ENCODE measurements at regions not wholly inside any gene's neighbourhood (a gene's known extent, or its start where the extent isn't known, plus 50 kb on each side); places are given as distances from the start of the nearest gene placed in this dataset.

DNA sequence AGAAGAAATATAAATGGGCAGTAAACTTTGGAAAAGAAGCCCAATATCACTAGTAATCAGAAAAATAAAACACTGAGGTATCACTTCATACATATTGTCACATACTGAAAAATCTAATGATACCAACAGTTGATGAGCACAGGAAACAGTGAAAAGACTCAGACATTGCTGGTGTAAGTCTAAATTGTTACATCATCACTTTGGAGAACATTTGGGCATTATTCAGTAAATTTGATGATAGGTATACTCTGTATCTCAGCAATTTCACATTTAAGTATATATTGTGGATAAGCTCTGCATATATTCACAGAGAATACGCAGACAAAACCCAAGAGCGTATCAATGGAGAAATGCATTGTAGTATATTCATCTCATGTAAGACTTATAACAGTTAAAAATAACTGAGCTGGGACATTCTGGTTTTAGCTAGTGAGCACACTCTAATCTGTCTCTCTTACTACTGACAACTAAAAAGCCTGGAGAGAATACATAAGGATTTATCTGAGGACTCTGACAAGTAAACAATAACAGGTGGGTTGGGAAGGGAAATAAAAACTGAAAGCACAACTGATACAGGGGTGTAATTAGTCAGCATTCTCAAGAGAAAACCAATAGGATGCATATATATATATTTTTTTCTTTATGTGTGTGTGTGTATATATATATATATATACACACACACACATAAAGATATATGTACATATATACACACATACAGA, 212.7 kb upstream of the JUN start:
- intact Hi-C loops (cut with DNase I) = no loop called here
- Histone ChIP-seq H3K27ac (no peak overlapping the region), H3K36me3 (no peaks in the 10 kb centered on the region), H3K27me3 (no peaks in the 10 kb centered on the region), H3K4me3 (replicated peaks in 1 of 3) (no peak overlapping the region), H3K4me1 (no peaks in the 10 kb centered on the region), H3K9me3 (no peaks in the 10 kb centered on the region)
- no peak for DNase-seq
- TF ChIP-seq POLR2A (IDR thresholded peaks at IDR 0.05) = no peak
- TF ChIP-seq, protein P1, sequence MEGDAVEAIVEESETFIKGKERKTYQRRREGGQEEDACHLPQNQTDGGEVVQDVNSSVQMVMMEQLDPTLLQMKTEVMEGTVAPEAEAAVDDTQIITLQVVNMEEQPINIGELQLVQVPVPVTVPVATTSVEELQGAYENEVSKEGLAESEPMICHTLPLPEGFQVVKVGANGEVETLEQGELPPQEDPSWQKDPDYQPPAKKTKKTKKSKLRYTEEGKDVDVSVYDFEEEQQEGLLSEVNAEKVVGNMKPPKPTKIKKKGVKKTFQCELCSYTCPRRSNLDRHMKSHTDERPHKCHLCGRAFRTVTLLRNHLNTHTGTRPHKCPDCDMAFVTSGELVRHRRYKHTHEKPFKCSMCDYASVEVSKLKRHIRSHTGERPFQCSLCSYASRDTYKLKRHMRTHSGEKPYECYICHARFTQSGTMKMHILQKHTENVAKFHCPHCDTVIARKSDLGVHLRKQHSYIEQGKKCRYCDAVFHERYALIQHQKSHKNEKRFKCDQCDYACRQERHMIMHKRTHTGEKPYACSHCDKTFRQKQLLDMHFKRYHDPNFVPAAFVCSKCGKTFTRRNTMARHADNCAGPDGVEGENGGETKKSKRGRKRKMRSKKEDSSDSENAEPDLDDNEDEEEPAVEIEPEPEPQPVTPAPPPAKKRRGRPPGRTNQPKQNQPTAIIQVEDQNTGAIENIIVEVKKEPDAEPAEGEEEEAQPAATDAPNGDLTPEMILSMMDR (IDR thresholded peaks at IDR 0.05) = no peak
- WGBS, 2 donors = 93 to 96% methylated on average over 2 of the region's 2 CpGs

DNA sequence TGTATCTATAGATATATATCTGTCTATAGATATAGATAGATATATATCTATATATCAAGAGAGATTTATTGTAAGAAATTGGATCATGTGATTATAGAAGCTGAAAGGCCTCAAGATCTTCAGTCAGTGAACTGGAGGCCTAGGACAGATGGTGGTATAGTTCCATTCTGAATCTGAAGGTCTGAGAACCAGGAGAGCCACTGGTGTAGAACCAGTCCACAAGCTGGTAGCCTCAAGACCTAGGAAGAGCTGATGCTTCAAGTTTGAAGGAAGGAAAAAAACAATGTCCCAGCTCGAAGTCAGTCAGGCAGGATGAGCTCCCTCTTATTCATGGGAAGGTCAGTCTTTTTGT, 213.2 kb upstream of the JUN start:
- H3K27me3 ChIP-seq = no peaks in the 10 kb centered on the region
- intact Hi-C loops (cut with DNase I) = no loop called here
- H3K4me3 ChIP-seq (replicated peaks in 1 of 3) = no peak overlapping the region
- no peaks in the 10 kb centered on the region for H3K36me3 ChIP-seq
- 79 to 89% methylated on average over 1 of the region's 1 CpG for WGBS, 2 donors
- H3K27ac ChIP-seq = no peak overlapping the region
- no peaks in the 10 kb centered on the region for H3K4me1 ChIP-seq
- no peak for DNase-seq
- TF ChIP-seq POLR2A (IDR thresholded peaks at IDR 0.05) = no peak
- TF ChIP-seq, protein P1 (IDR thresholded peaks at IDR 0.05) = no peak
- no peaks in the 10 kb centered on the region for H3K9me3 ChIP-seq

DNA sequence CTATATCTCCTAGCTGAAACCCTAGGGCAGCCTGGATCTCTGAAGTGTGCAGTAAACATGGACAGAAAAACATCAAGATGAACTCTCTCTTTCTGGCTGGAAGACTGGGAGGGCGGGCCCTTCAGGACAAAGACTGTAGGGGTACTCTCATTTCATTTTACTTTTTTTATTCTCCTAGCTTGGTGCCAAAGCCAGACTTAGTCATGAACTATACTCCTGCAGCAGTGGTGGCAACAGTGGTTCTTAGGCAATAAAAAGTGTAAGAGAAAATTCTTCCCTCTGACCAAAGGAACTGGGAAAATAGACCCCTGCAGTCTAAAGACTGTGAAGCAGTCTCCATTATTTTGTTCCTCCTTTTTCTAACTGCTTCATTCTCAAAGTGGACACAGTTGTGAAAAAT, 213.8 kb upstream of the JUN start:
- Histone ChIP-seq H3K9me3 (no peaks in the 10 kb centered on the region), H3K27me3 (no peaks in the 10 kb centered on the region), H3K4me3 (replicated peaks in 1 of 3) (no peak overlapping the region), H3K27ac (no peak overlapping the region), H3K36me3 (no peaks in the 10 kb centered on the region), H3K4me1 (no peaks in the 10 kb centered on the region)
- no peak for DNase-seq
- no peak for TF ChIP-seq POLR2A (IDR thresholded peaks at IDR 0.05)
- TF ChIP-seq, protein P1 (IDR thresholded peaks at IDR 0.05) = no peak
- 90 to 96% methylated on average over 1 of the region's 1 CpG for WGBS, 2 donors
- intact Hi-C loops (cut with DNase I) = no loop called here

DNA sequence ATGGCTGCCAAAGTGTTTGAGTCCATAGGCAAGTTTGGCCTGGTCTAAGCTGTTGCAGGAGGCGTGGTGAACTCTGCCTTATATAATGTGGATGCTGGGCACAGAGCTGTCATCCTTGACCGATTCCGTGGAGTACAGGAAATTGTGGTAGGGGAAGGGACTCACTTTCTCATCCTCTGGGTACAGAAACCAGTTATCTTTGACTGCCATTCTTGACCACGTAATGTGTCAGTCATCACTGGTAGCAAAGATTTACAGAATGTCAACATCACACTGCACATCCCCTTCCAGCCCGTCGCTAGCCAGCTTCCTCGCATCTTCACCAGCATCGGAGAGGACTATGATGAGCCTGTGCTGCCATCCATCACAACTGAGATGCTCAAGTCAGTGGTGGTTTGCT, 215.8 kb upstream of the JUN start:
- no peak overlapping the region for H3K4me3 ChIP-seq (replicated peaks in 1 of 3)
- TF ChIP-seq POLR2A (IDR thresholded peaks at IDR 0.05) = no peak
- TF ChIP-seq, protein P1 (IDR thresholded peaks at IDR 0.05) = no peak
- H3K27me3 ChIP-seq = no peaks in the 10 kb centered on the region
- no peaks in the 10 kb centered on the region for H3K9me3 ChIP-seq
- WGBS, 2 donors = 78 to 93% methylated on average over 8 of the region's 8 CpGs
- intact Hi-C loops (cut with DNase I) = no loop called here
- peaks cover 4% of the 10 kb centered on the region in 2 donors for H3K4me1 ChIP-seq
- no peaks in the 10 kb centered on the region for H3K36me3 ChIP-seq
- H3K27ac ChIP-seq = no peak overlapping the region
- DNase-seq = no peak

DNA sequence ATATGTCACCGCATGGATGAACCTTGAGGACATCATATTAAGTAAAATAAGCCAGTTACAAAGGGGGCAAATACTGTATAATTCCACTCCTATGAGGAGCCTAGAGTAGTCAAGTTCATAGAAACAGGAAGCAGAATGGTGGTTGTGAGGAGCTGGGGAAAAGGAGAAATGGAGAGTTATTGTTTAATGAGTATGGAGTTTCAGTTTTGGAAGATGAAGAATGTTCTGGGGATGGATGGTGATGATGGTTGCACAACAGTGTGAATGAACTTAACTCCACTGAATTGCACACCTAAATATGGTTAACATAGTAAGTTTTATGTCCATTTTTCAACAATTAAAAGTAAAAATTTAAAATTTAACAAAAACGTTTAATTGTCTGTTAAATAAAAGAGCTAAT, 220.9 kb upstream of the JUN start:
- intact Hi-C loops (cut with DNase I) = no loop called here
- TF ChIP-seq POLR2A (IDR thresholded peaks at IDR 0.05) = no peak
- TF ChIP-seq, protein P1 (IDR thresholded peaks at IDR 0.05) = no peak
- no peak overlapping the region for H3K4me3 ChIP-seq (replicated peaks in 1 of 3)

More for the DNA sequence above, 220.9 kb upstream of the JUN start:
- Histone ChIP-seq H3K27me3 (no peaks in the 10 kb centered on the region), H3K9me3 (no peaks in the 10 kb centered on the region), H3K27ac (no peak overlapping the region), H3K4me1 (peaks cover 17 to 31% of the 10 kb centered on the region in 2 donors), H3K36me3 (no peaks in the 10 kb centered on the region)
- WGBS, 2 donors = 88 to 92% methylated on average over 2 of the region's 2 CpGs
- DNase-seq = no peak

Data from thyroid gland (tissue), 4 donors.